Esophagus squamous epithelium (tissue), 5 donors: ENCODE measurements at regions not wholly inside any gene's neighbourhood (a gene's known extent, or its start where the extent isn't known, plus 50 kb on each side); places are given as distances from the start of the nearest gene placed in this dataset.

ENCODE experiments used
- DNase-seq: peaks from one replicate; lab custom pipeline; 2025; lab: John Stamatoyannopoulos, UW
- H3K27ac ChIP-seq, 4 donors: fragments of 200-600 bp; sonication (generic); one replicate each; pipeline ENCODE4 v1.5.1; 2016 to 2019; ENCODE audit warnings: mild to moderate bottlenecking in 1 of 4
- H3K27me3 ChIP-seq, 4 donors: fragments of 200-600 bp; sonication (generic); 1 replicate in 3 of 4; 2 replicates in 1 of 4; pipeline versions ENCODE4 v1.5.1 to v1.6.0; 2017 to 2021; ENCODE audit warnings: antibody characterized with exemption in 1 of 4
- H3K36me3 ChIP-seq, 3 donors: fragments of 200-600 bp; sonication (generic); one replicate each; pipeline ENCODE4 v1.5.1; 2016 to 2019
- H3K4me1 ChIP-seq, 3 donors: fragments of 200-600 bp; sonication (generic); one replicate each; pipeline ENCODE4 v1.5.1; 2017 to 2019
- H3K4me3 ChIP-seq, 4 donors: fragments of 200-600 bp; sonication (generic); 1 replicate in 3 of 4; 2 replicates in 1 of 4; pipeline ENCODE4 v1.5.1; 2016 to 2019; ENCODE audit warnings: mild to moderate bottlenecking in 2 of 4, moderate library complexity in 1 of 4
- H3K9me3 ChIP-seq, 3 donors: fragments of 200-600 bp; sonication (generic); one replicate each; pipeline ENCODE4 v1.5.1; 2016 to 2019
- POLR2A ChIP-seq, 4 donors: fragments of 450-650 bp; IDR thresholded peaks; one replicate each; pipeline ENCODE4 v1.6.1; 2017; ENCODE audit warnings: antibody characterized with exemption in 4 of 4, mild to moderate bottlenecking in 4 of 4, moderate library complexity in 3 of 4
- WGBS, 2 donors: methylation state at CpG; one replicate each; pipeline ENCODE4 v1.1.5; 2018; 5-methylcytosine and 5-hydroxymethylcytosine counted together
- intact Hi-C: fragments of 100-400 bp; cut with DNase I; formaldehyde crosslinking; loops from one replicate; pipeline ENCODE4 v1.15.0; 2022
- TF ChIP-seq, protein P1 (sequence below), 6 experiments: fragments of 450-650 bp in 4 of 6; fragments of 200-600 bp in 2 of 6; sonication (generic) in 2 of 6; IDR thresholded peaks; one replicate each; pipeline ENCODE4 v1.5.1; 2016 to 2019; ENCODE audit warnings: antibody characterized with exemption in 6 of 6, mild to moderate bottlenecking in 4 of 6, moderate library complexity in 4 of 6
- donor health status: DM: yes; HTN: yes; CAD: no.

DNA sequence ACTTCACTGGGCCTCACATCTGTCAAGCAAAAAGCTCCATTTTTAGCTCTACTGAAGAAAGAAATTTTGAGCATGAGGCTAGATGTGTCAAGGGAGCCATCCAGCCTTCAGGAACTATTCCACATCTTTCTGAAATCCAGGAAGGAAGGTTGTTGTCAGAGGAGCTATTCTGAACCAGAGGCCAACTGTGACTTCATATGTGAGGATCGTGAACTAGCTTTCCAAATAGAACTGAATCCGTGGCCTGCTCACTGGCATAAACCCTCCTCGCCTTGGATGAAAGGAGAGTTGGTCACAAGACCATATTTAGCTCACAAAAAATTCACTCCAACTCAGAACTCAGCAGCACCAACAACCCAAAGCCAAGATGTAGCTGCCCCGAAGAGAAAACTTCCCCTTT lies 195.8 kb downstream of the FOXO1 start:
- H3K9me3 ChIP-seq, result no peaks in the 10 kb centered on the region
- intact Hi-C loops, result no loop called here

DNA sequence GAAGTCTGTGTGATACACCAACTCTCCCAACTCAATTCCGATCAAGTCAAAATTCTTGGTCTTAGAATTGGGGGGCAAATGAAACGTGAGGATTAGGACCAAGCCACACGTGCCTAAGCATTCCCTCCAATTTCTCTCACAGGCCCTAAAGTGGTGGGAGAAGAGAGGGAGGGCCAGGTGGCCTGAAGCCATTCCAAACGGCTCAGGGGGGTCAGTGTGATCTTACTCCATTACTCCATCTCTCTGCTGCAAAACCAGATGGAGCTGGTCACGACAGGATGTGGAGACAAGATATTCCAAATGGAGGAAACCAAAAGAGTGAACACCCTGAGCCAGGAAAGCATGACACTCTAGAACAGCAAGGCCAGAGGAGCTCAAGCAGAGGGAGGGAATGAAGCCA lies 195.4 kb downstream of the FOXO1 start:
- intact Hi-C loops, result no loop called here
- Histone ChIP-seq H3K36me3 (no peaks in the 10 kb centered on the region), H3K9me3 (no peaks in the 10 kb centered on the region), H3K4me1 (no peaks in the 10 kb centered on the region), H3K4me3 (no peak overlapping the region), H3K27ac (peak overlapping the region in 3 of 4 donors; percentile 42 to 64 (median 50)), H3K27me3 (no peaks in the 10 kb centered on the region)
- WGBS, 2 donors, result 84 to 86% methylated on average over 5 of the region's 5 CpGs
- DNase-seq, result no peak
- no peak for TF ChIP-seq POLR2A (IDR thresholded peaks at IDR 0.05)
- TF ChIP-seq, protein P1, sequence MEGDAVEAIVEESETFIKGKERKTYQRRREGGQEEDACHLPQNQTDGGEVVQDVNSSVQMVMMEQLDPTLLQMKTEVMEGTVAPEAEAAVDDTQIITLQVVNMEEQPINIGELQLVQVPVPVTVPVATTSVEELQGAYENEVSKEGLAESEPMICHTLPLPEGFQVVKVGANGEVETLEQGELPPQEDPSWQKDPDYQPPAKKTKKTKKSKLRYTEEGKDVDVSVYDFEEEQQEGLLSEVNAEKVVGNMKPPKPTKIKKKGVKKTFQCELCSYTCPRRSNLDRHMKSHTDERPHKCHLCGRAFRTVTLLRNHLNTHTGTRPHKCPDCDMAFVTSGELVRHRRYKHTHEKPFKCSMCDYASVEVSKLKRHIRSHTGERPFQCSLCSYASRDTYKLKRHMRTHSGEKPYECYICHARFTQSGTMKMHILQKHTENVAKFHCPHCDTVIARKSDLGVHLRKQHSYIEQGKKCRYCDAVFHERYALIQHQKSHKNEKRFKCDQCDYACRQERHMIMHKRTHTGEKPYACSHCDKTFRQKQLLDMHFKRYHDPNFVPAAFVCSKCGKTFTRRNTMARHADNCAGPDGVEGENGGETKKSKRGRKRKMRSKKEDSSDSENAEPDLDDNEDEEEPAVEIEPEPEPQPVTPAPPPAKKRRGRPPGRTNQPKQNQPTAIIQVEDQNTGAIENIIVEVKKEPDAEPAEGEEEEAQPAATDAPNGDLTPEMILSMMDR (IDR thresholded peaks at IDR 0.05), result no peak

More for the DNA sequence above, 195.8 kb downstream of the FOXO1 start:
- 64 to 91% methylated on average over 1 to 4 of the region's 4 CpGs for WGBS, 2 donors
- DNase-seq, result no peak
- Histone ChIP-seq H3K4me1 (no peaks in the 10 kb centered on the region), H3K27ac (peak overlapping the region in 3 of 4 donors; percentile 42 to 64 (median 50)), H3K27me3 (no peaks in the 10 kb centered on the region), H3K36me3 (no peaks in the 10 kb centered on the region), H3K4me3 (no peak overlapping the region)
- TF ChIP-seq, protein P1 (IDR thresholded peaks at IDR 0.05), result no peak
- TF ChIP-seq POLR2A (IDR thresholded peaks at IDR 0.05), result no peak

DNA sequence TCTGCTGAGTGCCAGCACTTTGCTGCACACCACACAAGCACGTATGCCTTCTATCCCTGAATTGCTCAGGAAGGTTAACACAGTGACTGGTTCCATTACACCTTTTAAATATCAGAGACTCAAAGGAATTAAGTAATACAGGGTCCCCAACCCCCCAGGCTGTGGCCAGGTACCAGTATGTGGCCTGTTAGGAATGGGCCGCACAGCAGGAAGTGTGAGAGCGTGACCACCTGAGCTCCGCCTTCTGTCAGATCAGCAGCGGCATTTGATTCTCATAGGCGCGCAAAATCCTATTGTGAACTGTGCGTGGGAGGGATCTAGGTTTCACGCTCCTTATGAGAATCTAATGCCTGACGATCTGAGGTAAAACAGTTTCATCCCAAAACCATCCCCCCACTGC lies 194.5 kb downstream of the FOXO1 start:
- intact Hi-C loops, result no loop called here
- Histone ChIP-seq H3K4me1 (peaks cover 0 to 8% (median 3%) of the 10 kb centered on the region in 3 donors), H3K4me3 (no peak overlapping the region), H3K27me3 (no peaks in the 10 kb centered on the region), H3K36me3 (no peaks in the 10 kb centered on the region), H3K27ac (no peak overlapping the region), H3K9me3 (no peaks in the 10 kb centered on the region)
- TF ChIP-seq, protein P1 (IDR thresholded peaks at IDR 0.05), result no peak
- no peak for TF ChIP-seq POLR2A (IDR thresholded peaks at IDR 0.05)
- 89 to 96% methylated on average over 3 to 10 of the region's 10 CpGs for WGBS, 2 donors
- no peak for DNase-seq

- Histone ChIP-seq H3K4me1 (peaks cover 3 to 15% (median 7%) of the 10 kb centered on the region in 3 donors), H3K27ac (no peak overlapping the region), H3K27me3 (no peaks in the 10 kb centered on the region), H3K36me3 (no peaks in the 10 kb centered on the region), H3K4me3 (no peak overlapping the region), H3K9me3 (no peaks in the 10 kb centered on the region)
- TF ChIP-seq POLR2A (IDR thresholded peaks at IDR 0.05), result no peak
- TF ChIP-seq, protein P1 (IDR thresholded peaks at IDR 0.05), result no peak
- intact Hi-C loops, result no loop called here
- no peak for DNase-seq
- WGBS, 2 donors, result 69 to 70% methylated on average over 4 to 5 of the region's 8 CpGs
Observed at GRCh38 chr13:40472427-40473220, 193.8 kb downstream of the FOXO1 start.

DNA sequence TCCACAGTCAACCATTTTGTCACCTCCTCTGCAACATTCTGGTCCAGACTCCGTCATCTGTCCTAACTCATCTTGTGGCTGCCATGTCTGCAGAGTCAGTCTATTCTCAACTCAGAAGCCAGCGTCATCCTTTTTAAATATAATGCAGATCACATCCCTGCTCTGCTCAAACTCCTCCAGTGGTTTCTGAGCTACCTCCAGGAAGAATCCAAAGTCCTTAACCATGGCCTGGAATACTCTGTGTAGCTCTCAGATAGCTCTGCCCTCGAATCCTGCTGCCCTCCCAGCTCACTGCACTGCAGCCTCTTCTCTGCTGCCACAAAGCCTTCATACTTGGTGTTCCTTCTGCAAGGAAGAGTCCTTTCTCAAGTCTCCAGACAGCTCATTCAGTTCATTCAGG lies 190.8 kb downstream of the FOXO1 start:
- no peaks in the 10 kb centered on the region for H3K27me3 ChIP-seq
- H3K4me1 ChIP-seq, result peaks cover 7 to 21% (median 9%) of the 10 kb centered on the region in 3 donors
- no peaks in the 10 kb centered on the region for H3K36me3 ChIP-seq
- WGBS, 2 donors, result 81 to 93% methylated on average over 3 of the region's 3 CpGs
- DNase-seq, result no peak
- TF ChIP-seq POLR2A (IDR thresholded peaks at IDR 0.05), result no peak
- TF ChIP-seq, protein P1 (IDR thresholded peaks at IDR 0.05), result no peak
- intact Hi-C loops, result no loop called here
- H3K9me3 ChIP-seq, result no peaks in the 10 kb centered on the region
- H3K4me3 ChIP-seq, result no peak overlapping the region
- no peak overlapping the region for H3K27ac ChIP-seq
